ENCODE measurements at regions not wholly inside any gene's neighbourhood (a gene's known extent, or its start where the extent isn't known, plus 50 kb on each side); places are given as distances from the start of the nearest gene placed in this dataset.

DNA sequence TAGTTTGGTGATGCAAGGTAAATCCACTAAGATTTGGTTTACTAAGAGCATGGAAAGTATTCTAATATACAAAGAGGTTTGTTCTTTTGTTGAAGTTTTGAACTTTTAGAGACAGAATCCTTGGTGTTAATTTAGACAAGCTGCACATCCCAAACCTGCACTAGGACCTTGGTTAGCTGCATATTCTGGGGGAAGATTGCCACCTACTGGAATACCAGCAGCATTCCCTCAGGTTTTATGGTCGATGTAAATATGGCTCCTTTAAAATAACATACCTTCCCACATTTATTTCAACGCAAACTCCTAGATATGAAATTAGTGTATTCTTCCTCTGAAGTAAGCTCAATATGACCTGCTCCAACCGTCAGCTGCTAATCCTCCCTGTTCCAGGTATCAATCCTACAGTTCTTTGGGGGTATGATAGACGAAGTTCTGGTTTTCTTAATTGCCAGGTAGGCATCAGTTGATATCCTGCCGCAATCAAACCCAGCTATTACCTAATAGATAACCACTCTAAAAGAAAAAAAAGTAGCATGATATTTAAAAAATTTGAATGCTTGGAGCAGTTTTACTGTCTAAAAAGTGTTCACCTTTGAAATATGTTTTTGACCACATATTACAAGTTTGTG lies 624.1 kb downstream of the ISL1 start:
- Histone ChIP-seq H3K79me2 (ENCODE audit: low read length) (no peaks in the 10 kb centered on the region), H3F3A (ENCODE audit: insufficient read depth, low read length) (no peaks in the 10 kb centered on the region), H3K4me1 (ENCODE audit: low read length) (no peaks in the 10 kb centered on the region), H3K4me2 (ENCODE audit: low read depth, low read length) (no peak overlapping the region), H2AFZ (ENCODE audit: low read length) (no peak overlapping the region), H3K9me2 (replicated peaks; ENCODE audit: insufficient read depth, low read length) (no peaks in the 10 kb centered on the region), H3K36me3 (replicated peaks; ENCODE audit: insufficient read depth, low read length) (no peaks in the 10 kb centered on the region), H4K20me1 (ENCODE audit: insufficient read depth, low read length) (no peaks in the 10 kb centered on the region), H3K9ac (ENCODE audit: low read length) (no peak overlapping the region), H3K27ac (ENCODE audit: low read length) (no peak overlapping the region), H3K27me3 (replicated peaks; ENCODE audit: insufficient read depth, low read length) (no peaks in the 10 kb centered on the region), H3K9me3 (replicated peaks; ENCODE audit: insufficient read depth, low read length) (no peaks in the 10 kb centered on the region), H3K4me3 (ENCODE audit: low read length) (no peak overlapping the region)
- peak; percentile 27 for DNase-seq
- TF ChIP-seq, protein P1, sequence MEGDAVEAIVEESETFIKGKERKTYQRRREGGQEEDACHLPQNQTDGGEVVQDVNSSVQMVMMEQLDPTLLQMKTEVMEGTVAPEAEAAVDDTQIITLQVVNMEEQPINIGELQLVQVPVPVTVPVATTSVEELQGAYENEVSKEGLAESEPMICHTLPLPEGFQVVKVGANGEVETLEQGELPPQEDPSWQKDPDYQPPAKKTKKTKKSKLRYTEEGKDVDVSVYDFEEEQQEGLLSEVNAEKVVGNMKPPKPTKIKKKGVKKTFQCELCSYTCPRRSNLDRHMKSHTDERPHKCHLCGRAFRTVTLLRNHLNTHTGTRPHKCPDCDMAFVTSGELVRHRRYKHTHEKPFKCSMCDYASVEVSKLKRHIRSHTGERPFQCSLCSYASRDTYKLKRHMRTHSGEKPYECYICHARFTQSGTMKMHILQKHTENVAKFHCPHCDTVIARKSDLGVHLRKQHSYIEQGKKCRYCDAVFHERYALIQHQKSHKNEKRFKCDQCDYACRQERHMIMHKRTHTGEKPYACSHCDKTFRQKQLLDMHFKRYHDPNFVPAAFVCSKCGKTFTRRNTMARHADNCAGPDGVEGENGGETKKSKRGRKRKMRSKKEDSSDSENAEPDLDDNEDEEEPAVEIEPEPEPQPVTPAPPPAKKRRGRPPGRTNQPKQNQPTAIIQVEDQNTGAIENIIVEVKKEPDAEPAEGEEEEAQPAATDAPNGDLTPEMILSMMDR (IDR thresholded peaks at IDR 0.05; ENCODE audit: low read length) = peak; percentile 68
- TF ChIP-seq EZH2phosphoT487 (IDR thresholded peaks at IDR 0.05; ENCODE audit: low read length) = no peak

DNA sequence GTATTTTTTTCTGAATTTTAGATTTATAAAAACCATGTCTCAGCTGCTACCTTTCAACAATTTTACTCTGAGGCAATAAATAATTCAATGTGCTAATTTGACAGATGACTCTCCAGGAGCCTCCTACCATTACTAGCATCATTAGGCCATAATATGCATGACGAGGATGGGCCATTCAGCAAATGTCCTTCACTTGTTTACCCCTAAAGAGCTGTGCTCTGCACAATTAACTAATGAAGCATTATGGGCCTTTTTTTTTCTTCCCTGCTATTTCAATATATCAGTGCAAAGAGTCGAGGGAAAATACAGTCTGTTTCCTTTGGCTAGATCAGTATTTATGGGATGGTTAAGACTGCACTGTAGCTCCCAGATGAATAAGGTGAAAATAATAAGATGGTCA lies 627.2 kb downstream of the ISL1 start:
- Histone ChIP-seq H3K4me1 (ENCODE audit: low read length) (no peaks in the 10 kb centered on the region), H3K27ac (ENCODE audit: low read length) (no peak overlapping the region), H3K4me2 (ENCODE audit: low read depth, low read length) (no peak overlapping the region), H3K9ac (ENCODE audit: low read length) (no peak overlapping the region), H4K20me1 (ENCODE audit: insufficient read depth, low read length) (no peaks in the 10 kb centered on the region), H3K27me3 (replicated peaks; ENCODE audit: insufficient read depth, low read length) (no peaks in the 10 kb centered on the region), H3K79me2 (ENCODE audit: low read length) (no peaks in the 10 kb centered on the region), H2AFZ (ENCODE audit: low read length) (no peak overlapping the region), H3K9me3 (replicated peaks; ENCODE audit: insufficient read depth, low read length) (no peaks in the 10 kb centered on the region), H3F3A (ENCODE audit: insufficient read depth, low read length) (no peaks in the 10 kb centered on the region), H3K36me3 (replicated peaks; ENCODE audit: insufficient read depth, low read length) (no peaks in the 10 kb centered on the region), H3K9me2 (replicated peaks; ENCODE audit: insufficient read depth, low read length) (no peaks in the 10 kb centered on the region), H3K4me3 (ENCODE audit: low read length) (no peak overlapping the region)
- no peak for DNase-seq
- TF ChIP-seq EZH2phosphoT487 (IDR thresholded peaks at IDR 0.05; ENCODE audit: low read length) = no peak
- TF ChIP-seq, protein P1 (IDR thresholded peaks at IDR 0.05; ENCODE audit: low read length) = no peak
- no peak for TF ChIP-seq EZH2 (optimal IDR thresholded peaks at IDR 0.05; ENCODE audit: low read depth, low read length)

DNA sequence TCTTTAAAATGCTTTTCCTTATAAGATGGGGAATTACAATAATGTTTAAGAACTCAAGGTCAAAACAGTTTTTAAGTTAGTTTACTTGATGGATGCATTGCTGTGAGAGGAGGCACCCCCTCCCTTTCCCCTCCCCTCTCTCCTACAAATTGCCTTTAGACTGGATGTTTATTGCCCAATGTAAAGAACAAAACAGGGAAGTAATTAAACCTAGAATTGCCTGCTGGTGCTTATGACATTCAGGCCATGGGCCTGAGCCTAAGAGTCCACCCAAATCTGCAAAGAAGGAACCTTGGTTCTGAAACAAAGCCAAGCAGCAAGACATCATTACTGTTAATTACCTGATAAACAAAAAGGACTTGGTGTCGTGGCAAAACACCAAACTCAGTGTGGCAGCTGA lies 630.3 kb downstream of the ISL1 start:
- Histone ChIP-seq H3K27me3 (replicated peaks; ENCODE audit: insufficient read depth, low read length) (no peaks in the 10 kb centered on the region), H3K9me2 (replicated peaks; ENCODE audit: insufficient read depth, low read length) (no peaks in the 10 kb centered on the region), H3F3A (ENCODE audit: insufficient read depth, low read length) (no peaks in the 10 kb centered on the region), H3K4me2 (ENCODE audit: low read depth, low read length) (no peak overlapping the region), H3K79me2 (ENCODE audit: low read length) (no peaks in the 10 kb centered on the region), H3K9ac (ENCODE audit: low read length) (no peak overlapping the region), H3K4me1 (ENCODE audit: low read length) (no peaks in the 10 kb centered on the region), H3K4me3 (ENCODE audit: low read length) (no peak overlapping the region), H2AFZ (ENCODE audit: low read length) (no peak overlapping the region), H3K36me3 (replicated peaks; ENCODE audit: insufficient read depth, low read length) (no peaks in the 10 kb centered on the region), H3K9me3 (replicated peaks; ENCODE audit: insufficient read depth, low read length) (no peaks in the 10 kb centered on the region), H4K20me1 (ENCODE audit: insufficient read depth, low read length) (no peaks in the 10 kb centered on the region), H3K27ac (ENCODE audit: low read length) (no peak overlapping the region)
- TF ChIP-seq, protein P1 (IDR thresholded peaks at IDR 0.05; ENCODE audit: low read length) = no peak
- TF ChIP-seq EZH2phosphoT487 (IDR thresholded peaks at IDR 0.05; ENCODE audit: low read length) (no peak), EZH2 (optimal IDR thresholded peaks at IDR 0.05; ENCODE audit: low read depth, low read length) (no peak)
- no peak for DNase-seq

All from MM.1S (cell line).